GM23248 (cell line): ENCODE measurements at regions not wholly inside any gene's neighbourhood (a gene's known extent, or its start where the extent isn't known, plus 50 kb on each side); places are given as distances from the start of the nearest gene placed in this dataset.

Source experiments
- EZH2 ChIP-seq: fragments of 200-600 bp; sonication (generic); IDR thresholded peaks from 2 replicates; pipeline ENCODE4 v1.6.1; 2018; ENCODE audit warnings: antibody characterized with exemption, mild to moderate bottlenecking; ENCODE audit not compliant: insufficient read depth, poor library complexity, severe bottlenecking
- EZH2phosphoT487 ChIP-seq: fragments of 200-600 bp; sonication (generic); IDR thresholded peaks from 2 replicates; pipeline ENCODE4 v1.6.1; 2018; ENCODE audit warnings: antibody characterized with exemption, moderate library complexity, mild to moderate bottlenecking, low read depth; ENCODE audit not compliant: insufficient read depth

- no peak for TF ChIP-seq EZH2
- no peak for TF ChIP-seq EZH2phosphoT487
Observed at GRCh38 chr2:187008111-187008510, 159.1 kb upstream of the ZSWIM2 start.
